Islet precursor cell (in vitro differentiated cells): ENCODE measurements at regions not wholly inside any gene's neighbourhood (a gene's known extent, or its start where the extent isn't known, plus 50 kb on each side); places are given as distances from the start of the nearest gene placed in this dataset.
"Not testable (repeated sequence)": the region's sequence is repeated elsewhere in the genome, so short reads cannot be mapped to it uniquely, and the experiment has no call there.

Source experiments
- DNase-seq: peaks from one replicate; pipeline ENCODE4 v3.0.0-alpha.2; 2018

GRCh38 chr6:33892581-33893346 is 89.0 kb upstream of the MLN start:
- DNase-seq: no peak

DNA sequence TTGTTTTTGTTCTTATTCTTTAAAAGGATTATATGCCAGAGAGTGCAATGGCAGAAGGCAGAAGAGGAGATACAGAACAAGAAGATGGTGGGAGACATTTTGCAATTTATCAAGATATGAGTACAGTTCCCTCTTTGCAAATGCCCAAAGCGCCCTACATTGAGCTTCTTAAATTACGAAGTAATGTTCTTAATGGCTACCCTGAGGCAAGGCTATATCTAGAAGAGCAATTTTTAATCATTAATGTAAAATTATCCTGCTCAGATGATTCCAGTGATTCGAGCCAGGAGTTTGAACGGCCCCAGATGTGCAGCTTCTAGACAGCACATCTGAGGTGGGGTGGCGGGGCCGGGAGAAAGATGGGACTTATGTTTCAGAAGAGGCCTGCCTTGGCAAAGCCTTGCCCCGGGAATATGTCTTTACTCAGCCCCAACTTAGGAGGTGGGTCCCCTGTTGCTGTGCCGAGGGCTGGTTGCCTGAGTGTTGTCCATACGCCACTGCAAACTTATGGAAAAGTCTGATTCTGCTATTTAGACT is 84.9 kb upstream of the MLN start:
- no peak for DNase-seq

- DNase-seq: no peak
Measured at GRCh38 chr6:33888183-33888582, 84.4 kb upstream of the MLN start.

DNA sequence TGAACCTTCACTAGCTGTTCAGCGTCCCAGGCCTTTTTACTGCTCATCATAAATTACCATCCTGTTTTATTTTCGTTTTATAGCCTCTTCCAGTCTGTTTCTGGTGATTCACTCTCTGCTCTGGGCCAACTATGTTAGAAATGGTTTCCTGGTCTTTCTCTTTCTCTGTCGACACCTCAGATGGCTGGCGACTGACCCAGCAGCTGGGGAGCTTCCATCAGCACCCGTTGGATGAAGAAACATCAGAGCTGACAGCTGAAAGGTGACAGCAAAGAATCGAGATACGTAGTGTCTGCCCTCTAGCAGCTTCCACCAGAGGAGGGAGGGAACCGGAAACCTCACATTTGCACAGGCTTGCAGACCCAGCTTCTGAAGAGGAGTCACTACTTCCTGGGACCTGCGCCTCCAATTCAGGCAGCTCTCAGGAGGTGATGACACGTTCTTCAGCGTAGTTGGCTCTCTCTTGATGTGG is 82.9 kb upstream of the MLN start:
- peak; percentile 77 for DNase-seq

GRCh38 chr6:33885132-33886057 is 81.6 kb upstream of the MLN start:
- peak; percentile 61 for DNase-seq

DNA sequence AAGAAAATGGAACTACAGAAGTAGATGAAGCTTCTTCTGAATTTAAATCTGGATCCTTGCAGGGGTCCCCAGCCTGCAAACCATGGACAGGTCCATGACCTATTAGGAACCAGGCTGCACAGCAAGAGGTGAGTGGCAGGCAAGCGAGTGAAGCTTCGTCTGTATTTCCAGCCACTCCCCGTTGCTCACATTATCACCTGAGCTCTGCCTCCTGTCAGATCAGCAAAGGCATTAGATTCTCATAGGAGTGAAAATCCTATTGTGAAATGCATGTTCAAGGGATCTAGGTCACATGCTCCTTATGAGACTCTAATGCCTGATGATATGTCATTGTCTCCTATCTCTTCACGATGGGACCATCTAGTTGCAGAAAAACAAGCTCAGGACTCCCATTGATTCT is 79.8 kb upstream of the MLN start:
- not testable (repeated sequence) for DNase-seq

DNA sequence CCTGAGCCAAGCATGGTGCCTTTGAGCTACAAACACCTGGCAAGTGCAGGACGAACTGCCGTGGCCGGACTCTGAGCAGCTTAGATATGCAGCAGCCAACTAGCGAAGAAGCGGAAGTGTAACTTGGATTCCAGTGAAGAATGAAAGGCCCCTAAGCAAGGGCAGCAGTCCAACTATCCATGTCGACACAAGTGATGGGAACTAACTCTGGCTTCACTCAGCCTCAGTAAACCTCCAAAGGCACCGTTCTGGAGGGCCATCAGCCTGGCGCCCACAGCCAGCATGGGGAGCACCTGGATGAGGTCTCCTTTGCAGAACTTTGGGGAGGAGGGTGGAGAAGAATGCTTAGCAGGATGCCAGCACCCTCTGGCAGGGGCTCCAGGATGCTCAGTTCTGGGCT is 78.4 kb upstream of the MLN start:
- no peak for DNase-seq

- DNase-seq: no peak
Measured at GRCh38 chr6:33880766-33881165, 77.0 kb upstream of the MLN start.

GRCh38 chr6:33880104-33880678 is 76.4 kb upstream of the MLN start:
- DNase-seq: no peak

DNA sequence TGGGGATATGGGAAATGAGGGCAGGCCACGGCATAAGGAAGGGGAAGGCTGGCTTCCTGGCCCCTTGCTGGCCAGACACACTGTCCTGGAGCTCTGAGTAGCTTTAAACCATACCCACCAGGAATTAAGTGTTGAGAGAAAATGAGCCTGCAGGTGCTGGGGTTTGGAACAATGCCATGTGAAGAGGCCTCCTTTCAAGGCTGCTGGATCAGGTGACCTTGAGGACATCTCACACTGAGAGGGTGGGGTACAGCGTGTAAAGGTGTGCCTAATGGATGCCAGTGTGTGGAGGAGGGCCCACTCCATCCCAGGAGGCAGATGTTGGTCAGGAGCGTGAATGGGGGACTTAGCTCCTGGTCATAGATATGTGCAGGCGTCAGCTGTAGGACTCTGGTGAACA is 74.8 kb upstream of the MLN start:
- DNase-seq: no peak

- DNase-seq: no peak
Measured at GRCh38 chr6:33877982-33878535, 74.3 kb upstream of the MLN start.

DNA sequence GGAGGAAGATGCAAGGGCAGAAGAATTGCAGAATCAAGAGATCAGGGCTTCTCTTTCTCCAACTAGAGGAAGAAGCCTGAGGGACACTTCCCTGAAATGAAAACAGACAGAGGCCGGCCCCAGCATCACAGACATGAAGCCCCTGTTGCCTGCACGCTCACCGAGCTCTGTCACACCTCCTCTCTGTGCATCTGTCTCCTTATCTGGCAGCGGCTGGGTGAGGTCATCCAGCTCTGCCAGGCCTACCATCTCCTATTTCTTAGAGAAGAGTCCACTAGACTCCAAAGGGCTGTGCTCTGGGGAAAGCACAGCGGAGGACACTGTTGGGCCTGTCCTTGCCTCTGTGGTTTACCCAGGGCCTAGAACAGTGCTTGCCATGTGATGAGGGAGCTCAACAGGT is 71.9 kb upstream of the MLN start:
- peak; percentile 72 for DNase-seq

GRCh38 chr6:33875141-33875581 is 71.4 kb upstream of the MLN start:
- no peak for DNase-seq

DNA sequence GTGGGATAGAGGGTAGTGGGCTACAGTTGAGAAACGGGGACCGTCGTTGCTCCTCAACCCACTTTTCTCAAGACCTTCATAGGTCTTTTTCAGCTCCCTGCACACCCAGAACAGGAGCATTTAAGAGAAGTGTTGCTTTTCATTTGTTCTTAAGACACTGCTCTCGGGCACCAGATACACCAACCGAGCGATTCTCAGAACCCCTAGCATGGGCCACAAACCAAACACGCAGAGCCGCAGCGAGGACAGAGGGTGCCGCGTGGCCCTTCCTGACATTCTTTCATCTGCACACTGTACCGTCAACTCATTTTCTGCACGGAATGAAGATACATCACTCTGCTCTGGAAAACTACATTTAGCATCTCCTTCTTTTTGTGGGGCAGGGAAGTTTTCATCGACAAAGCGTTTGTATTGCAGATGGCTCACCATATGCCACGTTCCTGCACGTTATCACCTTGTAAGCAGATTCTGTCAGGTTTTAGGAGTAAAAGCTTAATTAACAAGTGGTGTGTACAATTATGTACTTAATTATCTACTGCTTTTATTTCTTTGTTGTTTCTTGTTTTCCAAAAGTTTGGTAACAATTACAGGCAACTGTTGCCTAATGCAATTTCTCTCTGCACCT is 70.4 kb upstream of the MLN start:
- DNase-seq: no peak

DNA sequence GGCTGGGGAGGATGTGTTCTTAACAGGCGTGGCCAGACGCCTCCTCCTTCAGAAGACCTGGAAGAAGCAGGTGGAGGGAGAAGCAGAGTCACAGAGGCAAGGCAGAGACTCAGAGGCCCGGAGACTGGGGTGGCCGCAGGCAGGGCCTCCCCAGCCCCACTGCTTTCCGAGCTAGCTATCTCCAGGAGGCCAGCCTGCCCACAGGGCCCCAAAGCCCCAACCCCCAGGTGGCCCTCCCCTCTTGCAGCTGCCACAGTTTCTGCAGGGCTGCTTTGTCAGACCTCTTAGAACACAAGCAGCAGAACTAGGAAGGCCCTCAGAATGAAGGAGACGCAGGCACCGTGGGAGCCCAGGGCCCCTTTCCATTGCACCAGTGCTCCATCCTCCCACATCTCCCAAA is 69.0 kb upstream of the MLN start:
- DNase-seq: no peak

GRCh38 chr6:33869826-33870423 is 66.1 kb upstream of the MLN start:
- no peak for DNase-seq

DNA sequence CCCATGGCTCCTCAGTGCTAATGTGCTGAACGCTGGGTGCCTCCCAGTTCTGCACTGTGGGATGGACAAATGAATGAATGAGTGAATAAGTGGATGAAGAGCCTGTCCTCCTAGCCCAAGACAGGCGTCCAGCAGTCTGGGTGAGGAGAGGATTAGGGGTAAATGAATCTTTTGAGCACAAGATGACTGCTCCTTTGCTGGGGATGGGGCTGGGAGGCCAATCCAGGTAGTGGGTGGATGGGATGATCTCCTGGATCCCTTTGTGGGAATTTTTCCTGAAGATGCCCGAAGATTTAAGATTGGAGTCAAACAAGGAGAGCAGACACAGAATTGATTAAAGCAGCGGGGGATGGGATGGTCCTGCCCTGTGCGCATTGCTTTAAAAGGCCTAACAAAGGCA is 65.3 kb upstream of the MLN start:
- DNase-seq: no peak

DNA sequence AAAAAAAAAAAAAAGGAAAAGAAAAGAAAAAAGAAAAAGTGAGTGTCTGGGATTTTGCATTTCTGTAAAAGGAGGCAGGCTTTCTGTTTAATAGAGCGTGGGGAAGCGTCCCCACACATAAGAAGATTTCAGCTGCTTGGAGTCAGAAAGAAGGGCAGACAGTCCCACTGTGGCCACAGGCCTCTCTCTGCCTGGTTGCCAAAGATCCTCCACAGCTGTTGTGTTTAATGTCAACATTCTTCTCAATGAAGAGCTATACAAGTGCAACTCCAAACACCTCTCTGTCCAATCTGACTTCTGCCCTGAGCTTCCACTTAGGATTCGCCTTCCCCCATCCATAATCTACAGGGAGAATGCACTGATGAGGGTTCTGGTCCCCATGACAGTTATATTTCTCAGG is 64.3 kb upstream of the MLN start:
- DNase-seq: no peak

- DNase-seq: no peak
Measured at GRCh38 chr6:33865478-33866077, 61.8 kb upstream of the MLN start.

- no peak for DNase-seq
Measured at GRCh38 chr6:33863723-33864440, 60.1 kb upstream of the MLN start.

- DNase-seq: no peak
Measured at GRCh38 chr6:33863084-33863483, 59.3 kb upstream of the MLN start.
